ENCODE measurements at regions not wholly inside any gene's neighbourhood (a gene's known extent, or its start where the extent isn't known, plus 50 kb on each side); places are given as distances from the start of the nearest gene placed in this dataset.

DNA sequence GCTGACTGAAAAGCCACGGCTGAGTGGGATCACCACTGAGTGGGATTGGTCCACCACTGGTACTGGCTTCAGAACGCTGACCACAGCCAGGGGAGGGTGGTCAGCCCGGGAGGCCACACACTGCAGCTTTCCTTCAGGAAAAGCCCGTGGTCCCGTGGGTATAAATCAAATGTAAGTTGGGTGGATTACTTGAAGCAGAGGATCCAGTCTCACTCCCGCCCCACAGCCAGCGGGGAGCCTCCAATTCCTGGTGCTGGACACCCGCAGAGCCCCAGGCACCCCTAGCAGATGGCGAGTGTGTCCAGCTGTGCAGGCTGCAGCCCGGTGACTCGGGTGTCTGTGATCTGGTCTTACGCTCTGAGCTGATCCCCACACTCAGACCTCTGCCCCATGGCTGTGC is 231.1 kb upstream of the ZNF32 start:
- H3K9me3 ChIP-seq, result no peaks in the 10 kb centered on the region
- no peaks in the 10 kb centered on the region for H3K36me3 ChIP-seq
- no peak overlapping the region for H3K4me3 ChIP-seq (ENCODE audit: low read depth in 1 of 2, low read length in 1 of 2)
- TF ChIP-seq, protein P1, sequence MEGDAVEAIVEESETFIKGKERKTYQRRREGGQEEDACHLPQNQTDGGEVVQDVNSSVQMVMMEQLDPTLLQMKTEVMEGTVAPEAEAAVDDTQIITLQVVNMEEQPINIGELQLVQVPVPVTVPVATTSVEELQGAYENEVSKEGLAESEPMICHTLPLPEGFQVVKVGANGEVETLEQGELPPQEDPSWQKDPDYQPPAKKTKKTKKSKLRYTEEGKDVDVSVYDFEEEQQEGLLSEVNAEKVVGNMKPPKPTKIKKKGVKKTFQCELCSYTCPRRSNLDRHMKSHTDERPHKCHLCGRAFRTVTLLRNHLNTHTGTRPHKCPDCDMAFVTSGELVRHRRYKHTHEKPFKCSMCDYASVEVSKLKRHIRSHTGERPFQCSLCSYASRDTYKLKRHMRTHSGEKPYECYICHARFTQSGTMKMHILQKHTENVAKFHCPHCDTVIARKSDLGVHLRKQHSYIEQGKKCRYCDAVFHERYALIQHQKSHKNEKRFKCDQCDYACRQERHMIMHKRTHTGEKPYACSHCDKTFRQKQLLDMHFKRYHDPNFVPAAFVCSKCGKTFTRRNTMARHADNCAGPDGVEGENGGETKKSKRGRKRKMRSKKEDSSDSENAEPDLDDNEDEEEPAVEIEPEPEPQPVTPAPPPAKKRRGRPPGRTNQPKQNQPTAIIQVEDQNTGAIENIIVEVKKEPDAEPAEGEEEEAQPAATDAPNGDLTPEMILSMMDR (IDR thresholded peaks at IDR 0.05), result no peak
- H3K4me1 ChIP-seq (ENCODE audit: control insufficient read depth in 1 of 2, insufficient read depth in 1 of 2, low read depth in 1 of 2, low read length in 1 of 2), result no peaks in the 10 kb centered on the region
- H3K27ac ChIP-seq, result no peak overlapping the region
- H3K27me3 ChIP-seq, result peaks cover 51% of the 10 kb centered on the region

DNA sequence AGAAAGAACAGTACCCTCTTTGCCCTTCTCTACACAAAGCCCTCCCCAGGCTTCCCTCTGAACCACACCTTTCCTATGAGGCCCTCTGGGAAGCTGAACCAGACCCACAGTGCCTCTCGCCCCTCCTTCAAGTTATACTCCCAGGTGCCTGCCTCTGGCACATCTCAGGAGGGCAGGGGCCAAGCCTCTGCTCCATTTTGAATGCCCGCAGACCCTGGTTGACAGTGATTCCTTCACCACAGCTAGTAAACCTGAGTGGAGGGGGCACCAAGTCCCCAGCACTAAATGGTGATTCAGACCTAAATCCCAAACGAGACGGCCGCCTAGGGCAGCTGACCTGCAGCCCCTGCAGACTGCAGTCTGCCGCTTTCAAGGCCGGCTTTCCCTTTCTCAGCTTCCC is 230.5 kb upstream of the ZNF32 start:
- Histone ChIP-seq H3K27ac (no peak overlapping the region), H3K4me1 (ENCODE audit: control insufficient read depth in 1 of 2, insufficient read depth in 1 of 2, low read depth in 1 of 2, low read length in 1 of 2) (no peaks in the 10 kb centered on the region), H3K36me3 (no peaks in the 10 kb centered on the region), H3K27me3 (peaks cover 45% of the 10 kb centered on the region), H3K4me3 (ENCODE audit: low read depth in 1 of 2, low read length in 1 of 2) (no peak overlapping the region), H3K9me3 (no peaks in the 10 kb centered on the region)
- TF ChIP-seq, protein P1 (IDR thresholded peaks at IDR 0.05), result no peak

DNA sequence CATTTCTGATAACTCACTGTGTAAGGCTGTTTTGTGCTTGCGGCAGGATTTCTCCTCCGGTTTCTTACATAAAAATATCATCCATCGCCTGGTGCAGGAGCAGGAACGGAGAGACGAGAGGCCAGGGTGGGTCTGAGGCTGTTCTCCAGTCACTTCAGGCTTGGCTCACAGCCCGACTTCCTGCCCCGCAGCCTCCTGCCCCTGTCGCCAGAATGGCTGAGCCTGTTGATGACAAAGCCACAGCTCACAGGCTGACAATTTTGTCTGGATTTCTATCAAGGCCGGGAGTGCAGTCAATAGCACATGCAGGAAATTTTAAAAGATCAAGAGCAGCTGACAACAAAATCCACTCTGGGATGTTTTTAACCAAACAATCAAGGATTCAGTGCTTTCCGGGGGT is 229.7 kb upstream of the ZNF32 start:
- H3K9me3 ChIP-seq, result no peaks in the 10 kb centered on the region
- no peak overlapping the region for H3K4me3 ChIP-seq (ENCODE audit: low read depth in 1 of 2, low read length in 1 of 2)
- TF ChIP-seq, protein P1 (IDR thresholded peaks at IDR 0.05), result no peak
- no peak overlapping the region for H3K27ac ChIP-seq
- no peaks in the 10 kb centered on the region for H3K36me3 ChIP-seq
- no peaks in the 10 kb centered on the region for H3K4me1 ChIP-seq (ENCODE audit: control insufficient read depth in 1 of 2, insufficient read depth in 1 of 2, low read depth in 1 of 2, low read length in 1 of 2)
- peaks cover 45% of the 10 kb centered on the region for H3K27me3 ChIP-seq

DNA sequence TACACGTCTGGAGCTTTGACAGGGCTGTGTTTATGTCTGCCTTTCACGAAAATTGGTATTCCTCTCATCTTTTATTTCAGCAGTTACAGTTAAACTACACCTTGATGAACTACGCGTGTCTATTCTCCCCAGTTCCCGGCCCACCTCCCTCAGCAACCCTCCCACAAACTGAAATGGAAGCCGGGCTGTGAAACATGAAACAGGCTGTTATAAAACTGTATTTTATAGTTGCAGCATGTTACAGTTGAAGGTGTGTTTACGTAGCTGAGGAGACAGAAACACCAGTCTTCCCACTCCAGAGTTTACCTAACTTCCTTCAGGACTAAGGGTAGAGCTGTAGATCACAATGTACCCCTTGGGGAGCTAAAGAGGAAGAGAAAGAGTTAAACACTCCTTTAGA is 228.3 kb upstream of the ZNF32 start:
- TF ChIP-seq, protein P1 (IDR thresholded peaks at IDR 0.05), result no peak
- no peak overlapping the region for H3K4me3 ChIP-seq (ENCODE audit: low read depth in 1 of 2, low read length in 1 of 2)
- H3K27ac ChIP-seq, result no peak overlapping the region
- H3K9me3 ChIP-seq, result no peaks in the 10 kb centered on the region
- no peaks in the 10 kb centered on the region for H3K4me1 ChIP-seq (ENCODE audit: control insufficient read depth in 1 of 2, insufficient read depth in 1 of 2, low read depth in 1 of 2, low read length in 1 of 2)
- no peaks in the 10 kb centered on the region for H3K36me3 ChIP-seq
- peaks cover 53% of the 10 kb centered on the region for H3K27me3 ChIP-seq

DNA sequence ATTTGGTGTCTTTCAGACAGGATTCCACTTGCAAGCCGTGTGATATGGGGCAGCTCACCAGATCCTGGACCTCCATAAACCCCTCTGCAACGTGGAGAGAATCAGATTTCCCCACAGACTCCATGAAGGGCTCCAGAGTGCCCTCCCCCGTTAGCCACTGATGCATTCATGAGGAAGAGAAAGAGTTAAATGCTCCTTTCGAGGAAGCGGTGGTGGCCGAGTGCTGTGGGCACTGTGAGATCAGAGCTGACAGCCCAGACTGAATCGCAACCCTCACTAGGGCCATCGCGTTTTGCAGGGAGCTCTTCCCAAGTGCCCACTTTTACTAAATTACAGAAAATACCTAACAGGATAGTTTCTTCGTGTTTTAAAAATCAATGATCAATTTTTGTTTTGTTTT is 226.3 kb upstream of the ZNF32 start:
- Histone ChIP-seq H3K27ac (no peak overlapping the region), H3K36me3 (no peaks in the 10 kb centered on the region), H3K27me3 (peaks cover 41% of the 10 kb centered on the region), H3K4me1 (ENCODE audit: control insufficient read depth in 1 of 2, insufficient read depth in 1 of 2, low read depth in 1 of 2, low read length in 1 of 2) (no peaks in the 10 kb centered on the region), H3K4me3 (ENCODE audit: low read depth in 1 of 2, low read length in 1 of 2) (no peak overlapping the region), H3K9me3 (no peaks in the 10 kb centered on the region)
- TF ChIP-seq, protein P1 (IDR thresholded peaks at IDR 0.05), result no peak

DNA sequence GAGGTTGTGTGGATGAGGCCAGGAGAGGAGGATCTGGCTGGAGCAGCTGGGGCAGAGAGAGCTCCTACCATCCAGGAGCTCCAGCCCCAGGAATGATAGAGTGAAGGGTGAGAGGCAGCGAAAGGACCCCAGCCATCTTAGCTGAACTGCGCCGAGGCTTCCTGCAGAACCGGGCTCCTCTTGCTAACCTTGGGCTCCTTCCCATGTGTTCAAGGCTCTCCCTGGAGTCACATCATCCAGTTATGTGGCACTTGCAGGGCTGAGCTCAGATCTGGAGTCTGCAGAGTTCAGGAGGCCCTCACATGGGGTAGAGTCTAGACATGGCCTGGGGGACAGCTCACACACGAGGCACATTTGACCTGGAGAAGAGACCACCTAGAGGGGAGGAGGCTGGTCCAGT is 225.0 kb upstream of the ZNF32 start:
- Histone ChIP-seq H3K27ac (no peak overlapping the region), H3K4me1 (ENCODE audit: control insufficient read depth in 1 of 2, insufficient read depth in 1 of 2, low read depth in 1 of 2, low read length in 1 of 2) (no peaks in the 10 kb centered on the region), H3K27me3 (peaks cover 29% of the 10 kb centered on the region), H3K36me3 (no peaks in the 10 kb centered on the region), H3K4me3 (ENCODE audit: low read depth in 1 of 2, low read length in 1 of 2) (no peak overlapping the region), H3K9me3 (no peaks in the 10 kb centered on the region)
- TF ChIP-seq, protein P1 (IDR thresholded peaks at IDR 0.05), result no peak
